H1 (cell line): ENCODE measurements at regions not wholly inside any gene's neighbourhood (a gene's known extent, or its start where the extent isn't known, plus 50 kb on each side); places are given as distances from the start of the nearest gene placed in this dataset.

Experiments used
- CTCF ChIA-PET: fragments of 300-600 bp; sonication (Branson Sonifier 250); formaldehyde crosslinking; loops from one replicate; lab custom pipeline; 2021; ENCODE audit not compliant: partially characterized antibody; lab: Charles Lee
- POLR2A ChIA-PET: fragments of 300-600 bp; sonication (Branson Sonifier 250); formaldehyde crosslinking; loops from one replicate; lab custom pipeline; 2021; ENCODE audit warnings: inconsistent platforms; ENCODE audit not compliant: partially characterized antibody; lab: Charles Lee
- DNase-seq, 2 experiments: peaks; one replicate each; pipeline versions ENCODE4 v3.0.0 to v3.0.0-alpha.2; 2010 to 2022; ENCODE audit warnings: low spot score in 2 of 2, low read depth in 1 of 2, mixed read lengths in 1 of 2
- FAIRE-seq: peaks from 2 replicates; lab custom pipeline; 2011; peaks lifted over from hg19 to GRCh38; lab: Jason Lieb, UNC
- H2AFZ ChIP-seq: 2 replicates; pipeline ENCODE4 v1.8.1; 2012; ENCODE audit warnings: low read length, inconsistent platforms
- H2AK5ac ChIP-seq: 2 replicates; pipeline ENCODE4 v1.6.1; 2013; ENCODE audit warnings: low read depth, low read length
- H2BK120ac ChIP-seq: replicated peaks from 2 replicates; pipeline ENCODE3; 2013; ENCODE audit warnings: low read depth, low read length, inconsistent platforms
- H2BK12ac ChIP-seq: 2 replicates; pipeline ENCODE4 v1.6.1; 2013; ENCODE audit warnings: low read depth, low read length
- H2BK15ac ChIP-seq: 2 replicates; pipeline ENCODE4 v1.6.1; 2013; ENCODE audit warnings: low read length
- H2BK20ac ChIP-seq: 2 replicates; pipeline ENCODE4 v1.6.1; 2013; ENCODE audit warnings: low read length
- H2BK5ac ChIP-seq: 2 replicates; pipeline ENCODE4 v1.6.1; 2013; ENCODE audit warnings: low read depth, low read length
- H3K14ac ChIP-seq: 2 replicates; pipeline ENCODE4 v1.6.1; 2013; ENCODE audit warnings: inconsistent platforms; ENCODE audit not compliant: insufficient read length
- H3K18ac ChIP-seq: 2 replicates; pipeline ENCODE4 v1.6.1; 2013; ENCODE audit warnings: low read length; ENCODE audit errors: extremely low read depth
- H3K23ac ChIP-seq: 2 replicates; pipeline ENCODE4 v1.6.1; 2013; ENCODE audit warnings: inconsistent platforms; ENCODE audit not compliant: insufficient read length
- H3K23me2 ChIP-seq: 2 replicates; pipeline ENCODE4 v1.6.1; 2013; ENCODE audit warnings: low read depth, low read length
- H3K27ac ChIP-seq: 2 replicates; pipeline ENCODE4 v1.6.1; 2011; ENCODE audit warnings: low read depth, low read length, inconsistent platforms
- H3K27me3 ChIP-seq, 4 experiments: replicated peaks in 1 of 4; 1 replicate in 1 of 4; 2 replicates in 3 of 4; pipeline versions ENCODE4 v1.6.1 to v1.8.1; 2011 to 2013; ENCODE audit warnings: low read length in 3 of 4, mild to moderate bottlenecking in 3 of 4, inconsistent platforms in 2 of 4, mixed read lengths in 2 of 4, moderate library complexity in 1 of 4; ENCODE audit not compliant: control insufficient read depth in 3 of 4, insufficient read depth in 3 of 4; ENCODE audit errors: extremely low read depth in 1 of 4
- H3K36me3 ChIP-seq, 4 experiments: 2 replicates each; pipeline versions ENCODE4 v1.6.1 to v1.8.1; 2011 to 2013; ENCODE audit warnings: mild to moderate bottlenecking in 4 of 4, low read length in 3 of 4, moderate library complexity in 2 of 4, control low read depth in 1 of 4, inconsistent platforms in 1 of 4; ENCODE audit not compliant: insufficient read depth in 4 of 4, control insufficient read depth in 2 of 4
- H3K4ac ChIP-seq: replicated peaks from 2 replicates; pipeline ENCODE3; 2013; ENCODE audit warnings: low read length, low read depth, mixed read lengths, inconsistent platforms; ENCODE audit not compliant: insufficient read length
- H3K4me1 ChIP-seq, 4 experiments: replicated peaks in 1 of 4; 1 replicate in 1 of 4; 2 replicates in 3 of 4; pipeline versions ENCODE4 v1.6.1 to v1.8.1; 2011 to 2013; ENCODE audit warnings: low read length in 3 of 4, inconsistent platforms in 2 of 4, mixed read lengths in 1 of 4; ENCODE audit not compliant: insufficient read depth in 4 of 4, control insufficient read depth in 3 of 4
- H3K4me2 ChIP-seq, 2 experiments: 2 replicates each; pipeline versions ENCODE4 v1.6.1 to v1.8.1; 2011 to 2013; ENCODE audit warnings: low read depth in 2 of 2, low read length in 2 of 2, control low read depth in 1 of 2, inconsistent platforms in 1 of 2, mild to moderate bottlenecking in 1 of 2; ENCODE audit not compliant: insufficient read depth in 1 of 2
- H3K4me3 ChIP-seq, 4 experiments: fragments of 200-600, 300-600 bp in 1 of 4; sonication (generic), shearing (Covaris generic), sonication (Bioruptor Twin) in 1 of 4; 2 replicates each; pipeline versions ENCODE4 v1.5.1 to v1.8.1; 2011 to 2016; ENCODE audit warnings: low read length in 4 of 4, low read depth in 3 of 4, control low read depth in 2 of 4, inconsistent platforms in 2 of 4, mild to moderate bottlenecking in 2 of 4, mixed read lengths in 1 of 4, moderate library complexity in 1 of 4; ENCODE audit not compliant: insufficient read depth in 2 of 4; ENCODE audit errors: extremely low read depth in 1 of 4
- H3K56ac ChIP-seq: replicated peaks from 2 replicates; pipeline ENCODE3; 2013; ENCODE audit warnings: low read depth, mild to moderate bottlenecking, mixed read lengths, low read length, inconsistent platforms; ENCODE audit not compliant: insufficient read length
- H3K79me1 ChIP-seq: 2 replicates; pipeline ENCODE4 v1.6.1; 2013; ENCODE audit warnings: low read depth, low read length, control low read depth
- H3K79me2 ChIP-seq, 2 experiments: 2 replicates each; pipeline versions ENCODE4 v1.6.1 to v1.8.1; 2012 to 2013; ENCODE audit warnings: low read length in 2 of 2, mild to moderate bottlenecking in 2 of 2, inconsistent platforms in 1 of 2; ENCODE audit not compliant: insufficient read depth in 2 of 2, control insufficient read depth in 1 of 2
- H3K9ac ChIP-seq, 4 experiments: replicated peaks in 1 of 4; 1 replicate in 1 of 4; 2 replicates in 3 of 4; pipeline versions ENCODE4 v1.6.1 to v1.8.1; 2011 to 2013; ENCODE audit warnings: low read depth in 3 of 4, low read length in 3 of 4, control low read depth in 2 of 4, mild to moderate bottlenecking in 2 of 4, moderate library complexity in 2 of 4, inconsistent platforms in 1 of 4; ENCODE audit errors: extremely low read depth in 1 of 4
- H3K9me3 ChIP-seq, 2 experiments: 2 replicates each; pipeline versions ENCODE4 v1.6.1 to v1.8.1; 2012 to 2013; ENCODE audit warnings: mild to moderate bottlenecking in 2 of 2, moderate library complexity in 2 of 2, control low read depth in 1 of 2, inconsistent platforms in 1 of 2, low read depth in 1 of 2, low read length in 1 of 2, mixed read lengths in 1 of 2; ENCODE audit not compliant: insufficient read depth in 2 of 2
- H4K20me1 ChIP-seq, 2 experiments: replicated peaks in 1 of 2; 2 replicates each; pipeline versions ENCODE3 to v1.8.1; 2011 to 2013; ENCODE audit warnings: inconsistent platforms in 2 of 2, low read length in 2 of 2, mild to moderate bottlenecking in 1 of 2; ENCODE audit not compliant: insufficient read depth in 2 of 2, control insufficient read depth in 1 of 2
- H4K5ac ChIP-seq: 2 replicates; pipeline ENCODE4 v1.6.1; 2013; ENCODE audit warnings: low read length, low read depth, mixed read lengths, inconsistent platforms; ENCODE audit not compliant: insufficient read length
- H4K8ac ChIP-seq: 2 replicates; pipeline ENCODE4 v1.8.0; 2013; ENCODE audit warnings: mild to moderate bottlenecking, moderate library complexity, low read length, inconsistent platforms; ENCODE audit not compliant: insufficient read depth; ENCODE audit errors: extremely low read depth
- H4K91ac ChIP-seq: replicated peaks from 2 replicates; pipeline ENCODE3; 2013; ENCODE audit warnings: low read length, mixed read lengths, inconsistent platforms; ENCODE audit not compliant: insufficient read length
- ASH2L ChIP-seq: fragments of 200-600, 300-600 bp; sonication (generic); IDR thresholded peaks from one replicate; pipeline ENCODE4 v1.7.1; 2017; ENCODE audit warnings: low read length
- CHD2 ChIP-seq: IDR thresholded peaks from 2 replicates; pipeline ENCODE4 v1.6.1; 2012; ENCODE audit warnings: low read length, improper control_type of control experiment
- EP300 ChIP-seq, 2 experiments: IDR thresholded peaks; 1 replicate in 1 of 2; 2 replicates in 1 of 2; pipeline ENCODE4 v1.6.1; 2011 to 2012; ENCODE audit warnings: low read depth in 2 of 2, low read length in 2 of 2, mild to moderate bottlenecking in 2 of 2, borderline replicate concordance in 1 of 2, inconsistent platforms in 1 of 2, moderate library complexity in 1 of 2
- HDAC6 ChIP-seq: IDR thresholded peaks from one replicate; pipeline ENCODE4 v1.7.1; 2012; ENCODE audit warnings: low read depth, mild to moderate bottlenecking, inconsistent platforms, low read length, moderate library complexity
- JUN ChIP-seq: IDR thresholded peaks from 2 replicates; pipeline ENCODE4 v1.6.1; 2011; ENCODE audit warnings: low read depth, mild to moderate bottlenecking, improper control_type of control experiment, low read length
- MAFK ChIP-seq: IDR thresholded peaks from 2 replicates; pipeline ENCODE4 v1.6.1; 2012; ENCODE audit warnings: low read depth, mild to moderate bottlenecking, improper control_type of control experiment, low read length
- PHF8 ChIP-seq: fragments of 200-600 bp; sonication (generic); conservative IDR thresholded peaks from 2 replicates; pipeline ENCODE4 v1.7.1; 2012; ENCODE audit warnings: low read depth, mild to moderate bottlenecking, inconsistent platforms, low read length, moderate library complexity
- RBBP5 ChIP-seq: IDR thresholded peaks from 2 replicates; pipeline ENCODE4 v1.7.1; 2012; ENCODE audit warnings: low read depth, mild to moderate bottlenecking, inconsistent platforms, low read length, moderate library complexity, borderline replicate concordance
- SIX5 ChIP-seq: IDR thresholded peaks from 2 replicates; pipeline ENCODE4 v1.6.1; 2011; ENCODE audit warnings: mild to moderate bottlenecking, low read depth, low read length
- SRF ChIP-seq: IDR thresholded peaks from 2 replicates; pipeline ENCODE4 v1.6.1; 2011; ENCODE audit warnings: mild to moderate bottlenecking, low read depth, low read length, moderate library complexity
- TEAD4 ChIP-seq: IDR thresholded peaks from 2 replicates; pipeline ENCODE4 v1.6.1; 2012; ENCODE audit warnings: low read depth, low read length, inconsistent platforms, mixed read lengths
- YY1 ChIP-seq: IDR thresholded peaks from 2 replicates; pipeline ENCODE4 v1.6.1; 2011; ENCODE audit warnings: low read depth, mild to moderate bottlenecking, low read length
- WGBS, 2 experiments: shearing (Covaris generic) in 1 of 2; methylation state at CpG; one replicate each; pipeline versions ENCODE4 v1.1.6 to v1.1.7; 2013 to 2015; ENCODE audit warnings: low lambda C conversion rate in 2 of 2, mixed read lengths in 2 of 2, inconsistent platforms in 1 of 2, low coverage in 1 of 2, missing lambda C conversion rate in 1 of 2; ENCODE audit not compliant: insufficient replicate concordance in 2 of 2, insufficient coverage in 1 of 2, insufficient read length in 1 of 2; ENCODE audit errors: extremely low coverage in 1 of 2, missing lambda C conversion rate in 1 of 2; 5-methylcytosine and 5-hydroxymethylcytosine counted together
- TF ChIP-seq, protein P1 (sequence below): IDR thresholded peaks from 2 replicates; pipeline ENCODE4 v1.6.1; 2012; ENCODE audit warnings: low read length, inconsistent platforms

DNA sequence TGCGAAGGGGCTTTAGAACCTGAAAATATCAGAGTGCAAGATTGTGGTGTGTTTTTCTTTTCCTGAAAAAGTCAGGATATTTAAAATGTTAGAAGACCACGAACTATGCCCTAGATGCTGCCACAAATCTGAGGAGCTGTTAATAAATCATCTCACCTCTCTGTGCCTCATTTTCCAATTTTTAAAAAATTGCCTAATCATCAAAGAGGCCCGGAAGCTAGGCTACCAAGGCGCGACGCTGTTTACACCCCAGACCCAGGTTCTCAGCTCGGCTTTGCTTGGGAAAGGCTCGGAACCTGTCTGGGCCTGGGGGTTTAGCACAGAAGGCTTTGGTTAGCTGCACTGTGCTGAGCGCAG, 409.6 kb downstream of the BCOR start:
- Histone ChIP-seq H2BK15ac (no peak overlapping the region), H2BK12ac (0 out of 2 replicates have a peak overlapping the region, but pooled peaks have one; percentile 68), H4K91ac (peak overlapping the region; percentile 97), H3K27ac (no peak overlapping the region), H3K36me3 (no peaks in the 10 kb centered on the region), H4K20me1 (no peaks in the 10 kb centered on the region), H3K79me2 (no peaks in the 10 kb centered on the region), H4K5ac (peak overlapping the region; percentile 61), H2BK20ac (no peak overlapping the region; the same call in 1 of the 2 replicates), H3K79me1 (no peaks in the 10 kb centered on the region), H3K14ac (no peak overlapping the region), H3K4me3 (peak overlapping the region in 3 of 4 experiments; percentile 23 to 66 (median 33); a peak in 5 of 8 replicates), H3K9ac (peak overlapping the region in 1 of 4 experiments; percentile 43; a peak in 2 of 7 replicates), H3K9me3 (no peaks in the 10 kb centered on the region), H2AFZ (no peak overlapping the region), H2BK5ac (peak overlapping the region; percentile 60; the same call in 1 of the 2 replicates), H3K23me2 (peaks cover 2% of the 10 kb centered on the region; the same call in 1 of the 2 replicates), H3K4me1 (peaks cover 3 to 11% (median 8%) of the 10 kb centered on the region in 4 experiments), H2BK120ac (peak overlapping the region; percentile 33), H3K27me3 (peaks cover 0 to 3% (median 1%) of the 10 kb centered on the region in 4 experiments; a peak in 4 of 7 replicates), H3K23ac (no peak overlapping the region), H4K8ac (no peak overlapping the region), H3K4me2 (peak overlapping the region; percentile 69 to 81), H3K18ac (peak overlapping the region; percentile 60; the same call in 1 of the 2 replicates), H3K4ac (no peak overlapping the region), H3K56ac (peak overlapping the region; percentile 30), H2AK5ac (no peak overlapping the region)
- no peak for DNase-seq
- WGBS, 2 experiments: 25% methylated on average over 9 of the region's 9 CpGs; no CpG with 5 or more reads in 1 of the 2 experiments
- no peak for FAIRE-seq
- CTCF ChIA-PET: interaction anchor here (1.5 kb wide), 1 partner anchor 36 kb away, joined by 4 read pairs; no protein-coding TSS in a partner anchor
- POLR2A ChIA-PET: interaction anchor here (1.1 to 2.0 kb wide), 3 partner anchors 9 to 393 kb away, joined by 3 to 10 read pairs (median 8); no protein-coding TSS in a partner anchor
- TF ChIP-seq SIX5 (no peak), PHF8 (no peak), TEAD4 (no peak), SRF (no peak), RBBP5 (no peak), JUN (no peak), MAFK (no peak), CHD2 (no peak), EP300 (IDR thresholded peaks at IDR 0.05; ENCODE audit: borderline replicate concordance in 1 of 2, low read depth in 2 of 2, low read length in 2 of 2) (no peak), YY1 (no peak), HDAC6 (no peak), ASH2L (no peak)
- TF ChIP-seq, protein P1, sequence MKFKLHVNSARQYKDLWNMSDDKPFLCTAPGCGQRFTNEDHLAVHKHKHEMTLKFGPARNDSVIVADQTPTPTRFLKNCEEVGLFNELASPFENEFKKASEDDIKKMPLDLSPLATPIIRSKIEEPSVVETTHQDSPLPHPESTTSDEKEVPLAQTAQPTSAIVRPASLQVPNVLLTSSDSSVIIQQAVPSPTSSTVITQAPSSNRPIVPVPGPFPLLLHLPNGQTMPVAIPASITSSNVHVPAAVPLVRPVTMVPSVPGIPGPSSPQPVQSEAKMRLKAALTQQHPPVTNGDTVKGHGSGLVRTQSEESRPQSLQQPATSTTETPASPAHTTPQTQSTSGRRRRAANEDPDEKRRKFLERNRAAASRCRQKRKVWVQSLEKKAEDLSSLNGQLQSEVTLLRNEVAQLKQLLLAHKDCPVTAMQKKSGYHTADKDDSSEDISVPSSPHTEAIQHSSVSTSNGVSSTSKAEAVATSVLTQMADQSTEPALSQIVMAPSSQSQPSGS: no peak
